NCI-H1105 treated with DMSO at 0.1 percent for 48 hours (cell line): ENCODE measurements at regions not wholly inside any gene's neighbourhood (a gene's known extent, or its start where the extent isn't known, plus 50 kb on each side); places are given as distances from the start of the nearest gene placed in this dataset.
"Not testable (repeated sequence)": the region's sequence is repeated elsewhere in the genome, so short reads cannot be mapped to it uniquely, and the experiment has no call there.

Source experiments
- DNase-seq: peaks from one replicate; lab custom pipeline; 2025; lab: John Stamatoyannopoulos, UW

GRCh38 chr6:80411486-80411885 lies 305.0 kb downstream of the BCKDHB start:
- no peak for DNase-seq

- DNase-seq: not testable (repeated sequence)
Measured at GRCh38 chr6:80407976-80408375, 301.5 kb downstream of the BCKDHB start.

GRCh38 chr6:80404889-80405288 lies 298.4 kb downstream of the BCKDHB start:
- no peak for DNase-seq

GRCh38 chr6:80403365-80403764 lies 296.9 kb downstream of the BCKDHB start:
- no peak for DNase-seq

- no peak for DNase-seq
Measured at GRCh38 chr6:80402266-80402665, 295.8 kb downstream of the BCKDHB start.
